Neural cell (in vitro differentiated cells): ENCODE measurements at regions not wholly inside any gene's neighbourhood (a gene's known extent, or its start where the extent isn't known, plus 50 kb on each side); places are given as distances from the start of the nearest gene placed in this dataset.

Experiments used
- H2AFZ ChIP-seq: fragments of 200-600, 300-800 bp; sonication (generic), shearing (Covaris generic); 2 replicates; pipeline ENCODE4 v1.6.0; 2014; ENCODE audit warnings: low read depth, mild to moderate bottlenecking, antibody characterized with exemption, low read length, moderate library complexity
- H3F3A ChIP-seq: fragments of 200-600 bp; shearing (Covaris generic); 2 replicates; pipeline ENCODE4 v1.6.1; 2016; ENCODE audit warnings: mild to moderate bottlenecking, moderate library complexity, mixed read lengths, antibody characterized with exemption, low read length; ENCODE audit not compliant: insufficient read depth, poor library complexity, severe bottlenecking
- H3K27ac ChIP-seq: fragments of 200-600, 300-800 bp; sonication (generic), shearing (Covaris generic); 2 replicates; pipeline ENCODE4 v1.5.1; 2014; ENCODE audit warnings: mild to moderate bottlenecking, low read length, moderate library complexity
- H3K27me3 ChIP-seq: fragments of 300-800, 200-600 bp; sonication (generic), shearing (Covaris generic); 2 replicates; pipeline ENCODE4 v1.6.0; 2014; ENCODE audit warnings: mild to moderate bottlenecking, low read depth, low read length, moderate library complexity; ENCODE audit not compliant: insufficient read depth
- H3K36me3 ChIP-seq: fragments of 300-800, 200-600 bp; sonication (generic), shearing (Covaris generic); 2 replicates; pipeline ENCODE4 v1.5.1; 2014; ENCODE audit warnings: mild to moderate bottlenecking, antibody characterized with exemption, low read length, moderate library complexity; ENCODE audit not compliant: insufficient read depth
- H3K4me2 ChIP-seq: fragments of 300-800, 200-600 bp; sonication (generic), shearing (Covaris generic); 2 replicates; pipeline ENCODE4 v1.6.0; 2014; ENCODE audit warnings: mild to moderate bottlenecking, low read length
- H3K4me3 ChIP-seq: fragments of 300-800, 200-600 bp; sonication (generic), shearing (Covaris generic); 2 replicates; pipeline ENCODE4 v1.5.1; 2014; ENCODE audit warnings: mild to moderate bottlenecking, low read length, moderate library complexity
- H3K79me2 ChIP-seq: fragments of 200-600 bp; shearing (Covaris generic); replicated peaks from 2 replicates; pipeline ENCODE4 v1.6.0; 2014; ENCODE audit warnings: mild to moderate bottlenecking, low read length, moderate library complexity; ENCODE audit not compliant: insufficient read depth
- H3K9ac ChIP-seq: fragments of 300-800, 200-600 bp; sonication (generic), shearing (Covaris generic); 2 replicates; pipeline ENCODE4 v1.6.1; 2016; ENCODE audit warnings: mild to moderate bottlenecking, low read length, mixed read lengths
- H3K9me2 ChIP-seq: fragments of 200-600 bp; shearing (Covaris generic); 2 replicates; pipeline ENCODE4 v1.6.1; 2016; ENCODE audit warnings: mild to moderate bottlenecking, low read length, mixed read lengths; ENCODE audit not compliant: insufficient read depth
- H3K9me3 ChIP-seq: fragments of 200-600, 300-800 bp; sonication (generic), shearing (Covaris generic); 2 replicates; pipeline ENCODE4 v1.6.1; 2016; ENCODE audit warnings: mild to moderate bottlenecking, mixed run types, low read length, moderate library complexity, mixed read lengths
- H4K20me1 ChIP-seq: fragments of 200-600 bp; shearing (Covaris generic); 2 replicates; pipeline ENCODE4 v1.6.1; 2016; ENCODE audit warnings: mild to moderate bottlenecking, mixed run types; ENCODE audit not compliant: insufficient read depth
- EP300 ChIP-seq: fragments of 450-650 bp; conservative IDR thresholded peaks from 2 replicates; pipeline ENCODE4 v1.6.1; 2014; ENCODE audit warnings: antibody characterized with exemption, mild to moderate bottlenecking, moderate library complexity; ENCODE audit not compliant: poor library complexity, severe bottlenecking
- EZH2 ChIP-seq: fragments of 200-600, 300-800 bp; shearing (Covaris generic), sonication (generic); IDR thresholded peaks from 2 replicates; pipeline ENCODE4 v1.6.1; 2014; ENCODE audit warnings: antibody characterized with exemption, low read length, borderline replicate concordance, mild to moderate bottlenecking; ENCODE audit not compliant: insufficient read depth, poor library complexity, severe bottlenecking
- MXI1 ChIP-seq: fragments of 450-650 bp; conservative IDR thresholded peaks from 2 replicates; pipeline ENCODE4 v1.6.1; 2014; ENCODE audit warnings: antibody characterized with exemption, mild to moderate bottlenecking; ENCODE audit not compliant: poor library complexity, severe bottlenecking
- POLR2AphosphoS5 ChIP-seq: IDR thresholded peaks from 2 replicates; pipeline ENCODE4 v1.6.1; 2012
- RAD21 ChIP-seq: fragments of 450-650 bp; conservative IDR thresholded peaks from 2 replicates; pipeline ENCODE4 v1.6.1; 2014; ENCODE audit warnings: antibody characterized with exemption, mild to moderate bottlenecking, moderate library complexity
- SMC3 ChIP-seq: fragments of 450-650 bp; conservative IDR thresholded peaks from 2 replicates; pipeline ENCODE4 v1.6.1; 2014; ENCODE audit warnings: antibody characterized with exemption, mild to moderate bottlenecking, moderate library complexity; ENCODE audit not compliant: poor library complexity
- TAF1 ChIP-seq: IDR thresholded peaks from 2 replicates; pipeline ENCODE4 v1.6.1; 2012; ENCODE audit warnings: low read depth
- TF ChIP-seq, protein P1 (sequence below): fragments of 450-650 bp; IDR thresholded peaks from 2 replicates; pipeline ENCODE4 v1.5.1; 2014; ENCODE audit warnings: antibody characterized with exemption, mild to moderate bottlenecking, moderate library complexity; ENCODE audit not compliant: poor library complexity, severe bottlenecking
- TF ChIP-seq, protein P2 (sequence below): IDR thresholded peaks from 2 replicates; pipeline ENCODE4 v1.6.1; 2012; ENCODE audit warnings: borderline replicate concordance

DNA sequence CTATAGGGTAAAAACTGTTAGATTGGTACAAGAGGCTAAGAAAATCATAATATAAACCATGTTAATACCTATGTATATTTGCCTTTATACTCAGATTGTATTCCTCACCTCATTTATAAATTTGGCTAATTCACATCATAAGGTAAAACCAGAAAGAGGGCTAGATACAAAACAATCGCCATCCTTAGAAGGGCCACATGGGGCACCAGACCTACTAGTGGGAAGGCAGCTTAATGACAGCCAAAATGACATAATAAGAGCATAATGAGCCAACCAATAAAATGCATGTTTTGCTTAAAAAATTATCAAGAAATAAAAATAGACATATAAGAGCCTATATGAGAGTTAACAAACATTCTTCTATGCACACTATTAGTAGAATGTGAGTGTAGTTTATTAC, 107.3 kb upstream of the PRDX4 start:
- Histone ChIP-seq H3F3A (no peaks in the 10 kb centered on the region), H3K4me2 (no peak overlapping the region), H3K9ac (no peak overlapping the region), H4K20me1 (no peaks in the 10 kb centered on the region), H2AFZ (no peak overlapping the region), H3K27me3 (no peaks in the 10 kb centered on the region), H3K9me3 (no peaks in the 10 kb centered on the region), H3K27ac (no peak overlapping the region), H3K9me2 (no peaks in the 10 kb centered on the region), H3K79me2 (no peaks in the 10 kb centered on the region), H3K4me3 (no peak overlapping the region), H3K36me3 (no peaks in the 10 kb centered on the region)
- TF ChIP-seq RAD21 (no peak), SMC3 (no peak), TAF1 (no peak), POLR2AphosphoS5 (no peak), EZH2 (no peak)
- TF ChIP-seq, protein P1, sequence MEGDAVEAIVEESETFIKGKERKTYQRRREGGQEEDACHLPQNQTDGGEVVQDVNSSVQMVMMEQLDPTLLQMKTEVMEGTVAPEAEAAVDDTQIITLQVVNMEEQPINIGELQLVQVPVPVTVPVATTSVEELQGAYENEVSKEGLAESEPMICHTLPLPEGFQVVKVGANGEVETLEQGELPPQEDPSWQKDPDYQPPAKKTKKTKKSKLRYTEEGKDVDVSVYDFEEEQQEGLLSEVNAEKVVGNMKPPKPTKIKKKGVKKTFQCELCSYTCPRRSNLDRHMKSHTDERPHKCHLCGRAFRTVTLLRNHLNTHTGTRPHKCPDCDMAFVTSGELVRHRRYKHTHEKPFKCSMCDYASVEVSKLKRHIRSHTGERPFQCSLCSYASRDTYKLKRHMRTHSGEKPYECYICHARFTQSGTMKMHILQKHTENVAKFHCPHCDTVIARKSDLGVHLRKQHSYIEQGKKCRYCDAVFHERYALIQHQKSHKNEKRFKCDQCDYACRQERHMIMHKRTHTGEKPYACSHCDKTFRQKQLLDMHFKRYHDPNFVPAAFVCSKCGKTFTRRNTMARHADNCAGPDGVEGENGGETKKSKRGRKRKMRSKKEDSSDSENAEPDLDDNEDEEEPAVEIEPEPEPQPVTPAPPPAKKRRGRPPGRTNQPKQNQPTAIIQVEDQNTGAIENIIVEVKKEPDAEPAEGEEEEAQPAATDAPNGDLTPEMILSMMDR = no peak

DNA sequence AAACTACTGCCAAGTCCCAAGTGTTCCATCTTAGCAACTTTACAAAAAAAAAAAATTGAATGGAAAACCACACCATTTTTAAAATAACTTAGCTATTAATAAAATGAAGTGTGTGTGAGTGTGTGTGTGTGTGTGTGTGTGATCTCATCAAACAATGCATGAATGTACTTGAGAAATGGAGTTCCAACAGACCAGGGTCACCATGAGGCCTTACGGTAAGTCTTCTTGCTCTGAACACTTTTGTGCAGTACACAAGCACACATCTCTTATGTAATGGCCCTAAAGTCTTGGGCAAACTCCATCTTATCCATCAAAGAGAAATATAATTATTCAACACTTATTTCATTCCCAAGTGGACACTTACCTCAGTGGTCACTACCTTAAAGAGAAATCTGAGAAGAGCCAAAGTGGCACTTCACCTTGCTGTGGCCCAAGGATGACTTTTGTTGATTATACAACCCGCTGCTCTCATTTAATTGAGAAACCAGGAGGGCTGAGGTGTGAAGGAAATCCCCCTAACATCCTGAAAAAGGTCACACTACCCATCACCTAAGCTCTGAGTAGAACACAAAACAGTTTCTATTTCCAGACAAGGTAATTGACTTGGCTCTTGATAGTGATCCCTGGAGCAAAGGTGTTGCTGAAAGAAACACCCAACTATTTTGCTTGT, 96.5 kb upstream of the PRDX4 start:
- Histone ChIP-seq H3K4me2 (no peak overlapping the region), H3K4me3 (no peak overlapping the region), H3K27me3 (no peaks in the 10 kb centered on the region), H3K36me3 (no peaks in the 10 kb centered on the region), H4K20me1 (no peaks in the 10 kb centered on the region), H3K27ac (no peak overlapping the region), H2AFZ (no peak overlapping the region), H3K9me2 (no peaks in the 10 kb centered on the region), H3K9me3 (no peaks in the 10 kb centered on the region), H3K79me2 (no peaks in the 10 kb centered on the region), H3K9ac (no peak overlapping the region), H3F3A (no peaks in the 10 kb centered on the region)
- TF ChIP-seq POLR2AphosphoS5 (no peak), MXI1 (no peak), SMC3 (no peak), TAF1 (no peak), EZH2 (no peak), EP300 (no peak)
- TF ChIP-seq, protein P1 = no peak
- TF ChIP-seq, protein P2, sequence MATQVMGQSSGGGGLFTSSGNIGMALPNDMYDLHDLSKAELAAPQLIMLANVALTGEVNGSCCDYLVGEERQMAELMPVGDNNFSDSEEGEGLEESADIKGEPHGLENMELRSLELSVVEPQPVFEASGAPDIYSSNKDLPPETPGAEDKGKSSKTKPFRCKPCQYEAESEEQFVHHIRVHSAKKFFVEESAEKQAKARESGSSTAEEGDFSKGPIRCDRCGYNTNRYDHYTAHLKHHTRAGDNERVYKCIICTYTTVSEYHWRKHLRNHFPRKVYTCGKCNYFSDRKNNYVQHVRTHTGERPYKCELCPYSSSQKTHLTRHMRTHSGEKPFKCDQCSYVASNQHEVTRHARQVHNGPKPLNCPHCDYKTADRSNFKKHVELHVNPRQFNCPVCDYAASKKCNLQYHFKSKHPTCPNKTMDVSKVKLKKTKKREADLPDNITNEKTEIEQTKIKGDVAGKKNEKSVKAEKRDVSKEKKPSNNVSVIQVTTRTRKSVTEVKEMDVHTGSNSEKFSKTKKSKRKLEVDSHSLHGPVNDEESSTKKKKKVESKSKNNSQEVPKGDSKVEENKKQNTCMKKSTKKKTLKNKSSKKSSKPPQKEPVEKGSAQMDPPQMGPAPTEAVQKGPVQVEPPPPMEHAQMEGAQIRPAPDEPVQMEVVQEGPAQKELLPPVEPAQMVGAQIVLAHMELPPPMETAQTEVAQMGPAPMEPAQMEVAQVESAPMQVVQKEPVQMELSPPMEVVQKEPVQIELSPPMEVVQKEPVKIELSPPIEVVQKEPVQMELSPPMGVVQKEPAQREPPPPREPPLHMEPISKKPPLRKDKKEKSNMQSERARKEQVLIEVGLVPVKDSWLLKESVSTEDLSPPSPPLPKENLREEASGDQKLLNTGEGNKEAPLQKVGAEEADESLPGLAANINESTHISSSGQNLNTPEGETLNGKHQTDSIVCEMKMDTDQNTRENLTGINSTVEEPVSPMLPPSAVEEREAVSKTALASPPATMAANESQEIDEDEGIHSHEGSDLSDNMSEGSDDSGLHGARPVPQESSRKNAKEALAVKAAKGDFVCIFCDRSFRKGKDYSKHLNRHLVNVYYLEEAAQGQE = no peak
